Left lung (tissue), 4 donors: ENCODE measurements at regions not wholly inside any gene's neighbourhood (a gene's known extent, or its start where the extent isn't known, plus 50 kb on each side); places are given as distances from the start of the nearest gene placed in this dataset.

Experiments
- ATAC-seq: fragments of 200-7000 bp; cut with Tn5 transposase; one replicate; pipeline ENCODE4 v1.9.1; 2020; ENCODE audit warnings: moderate library complexity
- DNase-seq, 4 donors: peaks; one replicate each; pipeline ENCODE4 v3.0.0-alpha.2; 2013 to 2020
- H3K27ac ChIP-seq, 2 donors: fragments of 200-600 bp; sonication (generic) in 1 of 2; one replicate each; pipeline versions ENCODE4 v1.5.0 to v1.8.0; 2020 to 2021
- H3K27me3 ChIP-seq, 2 donors: fragments of 200-600 bp; sonication (generic) in 1 of 2; one replicate each; pipeline versions ENCODE4 v1.5.0 to v1.8.0; 2020 to 2021
- H3K36me3 ChIP-seq, 2 donors: fragments of 200-600 bp; sonication (generic) in 1 of 2; one replicate each; pipeline versions ENCODE4 v1.5.0 to v1.8.0; 2020 to 2021
- H3K4me1 ChIP-seq, 2 donors: fragments of 200-600 bp; one replicate each; pipeline ENCODE4 v1.8.0; 2021
- H3K4me3 ChIP-seq, 2 donors: fragments of 200-600 bp; sonication (generic) in 1 of 2; one replicate each; pipeline versions ENCODE4 v1.5.0 to v1.8.0; 2020 to 2021; ENCODE audit warnings: mild to moderate bottlenecking in 1 of 2
- H3K9me3 ChIP-seq, 2 donors: fragments of 200-600 bp; sonication (generic) in 1 of 2; one replicate each; pipeline versions ENCODE4 v1.5.0 to v1.8.0; 2020 to 2021
- CTCF ChIP-seq, 2 donors: fragments of 200-600 bp; sonication (generic) in 1 of 2; IDR thresholded peaks; one replicate each; pipeline versions ENCODE4 v1.5.0 to v1.8.0; 2021; ENCODE audit warnings: antibody characterized with exemption in 2 of 2
- intact Hi-C, 2 donors: fragments of 100-400 bp; cut with DNase I; formaldehyde crosslinking; loops; one replicate each; pipeline versions ENCODE4 v1.11.2 to v1.14.2; 2022
- donor health status: DM: no; HTN: yes; CAD: no.
- donor health status: DM: no; HTN: no; CAD: no.

GRCh38 chr20:17171746-17172280 is 55.0 kb upstream of the PCSK2 start:
- Histone ChIP-seq H3K9me3 (no peaks in the 10 kb centered on the region), H3K27me3 (no peaks in the 10 kb centered on the region), H3K4me3 (no peak overlapping the region), H3K36me3 (no peaks in the 10 kb centered on the region), H3K4me1 (no peaks in the 10 kb centered on the region), H3K27ac (no peak overlapping the region)
- DNase-seq (no peak), ATAC-seq (no peak)
- no peak for TF ChIP-seq CTCF (IDR thresholded peaks at IDR 0.05)
- intact Hi-C loops, result no loop called here

- Histone ChIP-seq H3K27me3 (no peaks in the 10 kb centered on the region), H3K4me1 (no peaks in the 10 kb centered on the region), H3K36me3 (no peaks in the 10 kb centered on the region), H3K9me3 (no peaks in the 10 kb centered on the region), H3K4me3 (no peak overlapping the region), H3K27ac (no peak overlapping the region)
- TF ChIP-seq CTCF (IDR thresholded peaks at IDR 0.05), result no peak
- intact Hi-C loops, result no loop called here
- DNase-seq, result no peak
- ATAC-seq, result no peak
Measured at GRCh38 chr20:17172836-17173516, 53.9 kb upstream of the PCSK2 start.
